Tibial nerve (tissue), 4 donors: ENCODE measurements at regions not wholly inside any gene's neighbourhood (a gene's known extent, or its start where the extent isn't known, plus 50 kb on each side); places are given as distances from the start of the nearest gene placed in this dataset.

Experiments used
- CTCF ChIP-seq, 5 experiments: fragments of 200-600 bp in 3 of 5; fragments of 450-650 bp in 2 of 5; sonication (generic) in 3 of 5; IDR thresholded peaks; one replicate each; pipeline ENCODE4 v1.5.1; 2016 to 2019; ENCODE audit warnings: antibody characterized with exemption in 5 of 5, mild to moderate bottlenecking in 3 of 5, moderate library complexity in 2 of 5
- EP300 ChIP-seq, 2 donors: sonication (generic); formaldehyde crosslinking; IDR thresholded peaks; one replicate each; pipeline ENCODE4 v1.6.1; 2017; ENCODE audit warnings: antibody characterized with exemption in 2 of 2, mild to moderate bottlenecking in 1 of 2

- no peak for TF ChIP-seq CTCF (IDR thresholded peaks at IDR 0.05)
- no peak for TF ChIP-seq EP300 (IDR thresholded peaks at IDR 0.05)
Measured at GRCh38 chr6:40963019-40963418, 76.0 kb downstream of the UNC5CL start.
